Keratinocyte (primary cell): ENCODE measurements at regions not wholly inside any gene's neighbourhood (a gene's known extent, or its start where the extent isn't known, plus 50 kb on each side); places are given as distances from the start of the nearest gene placed in this dataset.

Source experiments
- DNase-seq: peaks from one replicate; pipeline ENCODE4 v3.0.0-alpha.2; 2011; ENCODE audit warnings: low read depth, missing footprints, low spot score
- FAIRE-seq: peaks from 2 replicates; lab custom pipeline; 2011; peaks lifted over from hg19 to GRCh38; lab: Jason Lieb, UNC
- H2AFZ ChIP-seq: 2 replicates; pipeline ENCODE4 v1.6.0; 2012; ENCODE audit warnings: low read length, control low read depth, inconsistent platforms; ENCODE audit not compliant: control insufficient read depth
- H3K27ac ChIP-seq: 2 replicates; pipeline ENCODE4 v1.5.1; 2011; ENCODE audit warnings: low read length; ENCODE audit not compliant: control insufficient read depth, insufficient read depth
- H3K27me3 ChIP-seq: 3 replicates; pipeline ENCODE4 v1.6.0; 2011; ENCODE audit warnings: low read length; ENCODE audit not compliant: control insufficient read depth, insufficient read depth; ENCODE audit errors: extremely low read depth
- H3K36me3 ChIP-seq, 2 experiments: 2 replicates in 1 of 2; 3 replicates in 1 of 2; pipeline ENCODE4 v1.5.1; 2011; ENCODE audit warnings: low read length in 2 of 2, mild to moderate bottlenecking in 1 of 2; ENCODE audit not compliant: control insufficient read depth in 2 of 2, insufficient read depth in 2 of 2; ENCODE audit errors: extremely low read depth in 1 of 2
- H3K4me1 ChIP-seq: 3 replicates; pipeline ENCODE4 v1.5.1; 2011; ENCODE audit warnings: low read length; ENCODE audit not compliant: control insufficient read depth, insufficient read depth; ENCODE audit errors: extremely low read depth
- H3K4me2 ChIP-seq: 3 replicates; pipeline ENCODE4 v1.6.0; 2011; ENCODE audit warnings: low read depth, low read length; ENCODE audit not compliant: control insufficient read depth, insufficient read depth; ENCODE audit errors: extremely low read depth
- H3K4me3 ChIP-seq, 3 experiments: fragments of 200-600 bp in 1 of 3; sonication (generic) in 1 of 3; 2 replicates in 2 of 3; 3 replicates in 1 of 3; pipeline ENCODE4 v1.5.1; 2011 to 2016; ENCODE audit warnings: low read length in 3 of 3, mild to moderate bottlenecking in 3 of 3, control low read depth in 2 of 3, inconsistent platforms in 1 of 3, low read depth in 1 of 3, mixed read lengths in 1 of 3, mixed run types in 1 of 3, moderate library complexity in 1 of 3; ENCODE audit not compliant: control insufficient read depth in 2 of 3, insufficient read depth in 2 of 3; ENCODE audit errors: extremely low read depth in 1 of 3
- H3K79me2 ChIP-seq: 2 replicates; pipeline ENCODE4 v1.6.0; 2012; ENCODE audit warnings: low read length; ENCODE audit not compliant: control insufficient read depth, insufficient read depth
- H3K9ac ChIP-seq: 3 replicates; pipeline ENCODE4 v1.6.0; 2011; ENCODE audit warnings: low read length; ENCODE audit not compliant: control insufficient read depth, insufficient read depth; ENCODE audit errors: extremely low read depth
- H3K9me1 ChIP-seq: 3 replicates; pipeline ENCODE4 v1.6.0; 2011; ENCODE audit warnings: low read length; ENCODE audit not compliant: control insufficient read depth, insufficient read depth; ENCODE audit errors: extremely low read depth
- H3K9me3 ChIP-seq: 2 replicates; pipeline ENCODE4 v1.5.1; 2012; ENCODE audit warnings: low read depth, low read length; ENCODE audit not compliant: control insufficient read depth
- H4K20me1 ChIP-seq: 3 replicates; pipeline ENCODE4 v1.6.0; 2011; ENCODE audit warnings: low read length; ENCODE audit not compliant: control insufficient read depth, insufficient read depth; ENCODE audit errors: extremely low read depth
- EZH2 ChIP-seq: IDR thresholded peaks from one replicate; pipeline ENCODE4 v1.6.1; 2012; ENCODE audit warnings: inconsistent platforms, mild to moderate bottlenecking, low read length, moderate library complexity
- dilution Hi-C: fragments of 300-500 bp; cut with MboI; formaldehyde crosslinking; loops from one replicate; pipeline ENCODE4 v1.7.0; 2020; ENCODE audit warnings: low sequenced_read_pairs; ENCODE audit not compliant: extremely low pct_ligation_motif_present
- TF ChIP-seq, protein P1 (sequence below), 3 experiments: IDR thresholded peaks in 1 of 3; conservative IDR thresholded peaks in 1 of 3; optimal IDR thresholded peaks in 1 of 3; 2 replicates in 2 of 3; 3 replicates in 1 of 3; pipeline versions ENCODE3 to v1.5.1; 2011; ENCODE audit warnings: low read length in 3 of 3, mild to moderate bottlenecking in 3 of 3, moderate library complexity in 2 of 3, control low read depth in 1 of 3, inconsistent platforms in 1 of 3; ENCODE audit not compliant: insufficient read depth in 2 of 3; ENCODE audit errors: extremely low read depth in 1 of 3

DNA sequence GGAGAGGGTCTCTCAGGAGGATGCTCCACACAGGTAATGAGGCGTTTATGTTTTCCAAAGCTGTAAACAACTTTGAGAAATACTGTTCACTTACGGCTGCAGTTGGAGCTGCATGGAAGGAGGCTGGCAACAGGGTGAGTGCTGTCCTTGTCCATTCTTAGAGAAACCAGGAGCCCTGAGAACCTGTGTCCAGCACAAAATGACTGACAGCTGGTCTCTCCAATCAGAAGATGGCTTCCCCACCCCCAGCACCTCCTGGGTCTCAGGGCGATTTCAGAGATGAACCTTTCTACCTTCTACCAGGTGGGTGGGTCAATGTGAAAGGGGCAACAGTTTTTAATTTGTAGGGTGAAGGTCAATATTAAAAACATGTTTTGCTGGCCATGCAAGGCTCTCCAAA lies 353.6 kb downstream of the NPHP4 start:
- dilution Hi-C loops, result no loop called here
- FAIRE-seq (no peak), DNase-seq (no peak)
- no peak overlapping the region for H3K4me2 ChIP-seq
- H3K9me1 ChIP-seq, result no peaks in the 10 kb centered on the region
- TF ChIP-seq EZH2, result no peak
- TF ChIP-seq, protein P1, sequence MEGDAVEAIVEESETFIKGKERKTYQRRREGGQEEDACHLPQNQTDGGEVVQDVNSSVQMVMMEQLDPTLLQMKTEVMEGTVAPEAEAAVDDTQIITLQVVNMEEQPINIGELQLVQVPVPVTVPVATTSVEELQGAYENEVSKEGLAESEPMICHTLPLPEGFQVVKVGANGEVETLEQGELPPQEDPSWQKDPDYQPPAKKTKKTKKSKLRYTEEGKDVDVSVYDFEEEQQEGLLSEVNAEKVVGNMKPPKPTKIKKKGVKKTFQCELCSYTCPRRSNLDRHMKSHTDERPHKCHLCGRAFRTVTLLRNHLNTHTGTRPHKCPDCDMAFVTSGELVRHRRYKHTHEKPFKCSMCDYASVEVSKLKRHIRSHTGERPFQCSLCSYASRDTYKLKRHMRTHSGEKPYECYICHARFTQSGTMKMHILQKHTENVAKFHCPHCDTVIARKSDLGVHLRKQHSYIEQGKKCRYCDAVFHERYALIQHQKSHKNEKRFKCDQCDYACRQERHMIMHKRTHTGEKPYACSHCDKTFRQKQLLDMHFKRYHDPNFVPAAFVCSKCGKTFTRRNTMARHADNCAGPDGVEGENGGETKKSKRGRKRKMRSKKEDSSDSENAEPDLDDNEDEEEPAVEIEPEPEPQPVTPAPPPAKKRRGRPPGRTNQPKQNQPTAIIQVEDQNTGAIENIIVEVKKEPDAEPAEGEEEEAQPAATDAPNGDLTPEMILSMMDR (optimal IDR thresholded peaks at IDR 0.05 in 1 of 3, IDR thresholded peaks at IDR 0.05 in 1 of 3, conservative IDR thresholded peaks at IDR 0.05 in 1 of 3; ENCODE audit: extremely low read depth in 1 of 3, insufficient read depth in 2 of 3, low read length in 3 of 3), result no peak
- no peak overlapping the region for H3K27ac ChIP-seq
- no peaks in the 10 kb centered on the region for H3K79me2 ChIP-seq
- H3K4me3 ChIP-seq, result no peak overlapping the region
- no peaks in the 10 kb centered on the region for H3K4me1 ChIP-seq
- H3K9ac ChIP-seq, result no peak overlapping the region
- no peaks in the 10 kb centered on the region for H3K27me3 ChIP-seq
- no peaks in the 10 kb centered on the region for H3K36me3 ChIP-seq
- no peaks in the 10 kb centered on the region for H4K20me1 ChIP-seq
- H2AFZ ChIP-seq, result no peak overlapping the region
- H3K9me3 ChIP-seq, result no peaks in the 10 kb centered on the region

DNA sequence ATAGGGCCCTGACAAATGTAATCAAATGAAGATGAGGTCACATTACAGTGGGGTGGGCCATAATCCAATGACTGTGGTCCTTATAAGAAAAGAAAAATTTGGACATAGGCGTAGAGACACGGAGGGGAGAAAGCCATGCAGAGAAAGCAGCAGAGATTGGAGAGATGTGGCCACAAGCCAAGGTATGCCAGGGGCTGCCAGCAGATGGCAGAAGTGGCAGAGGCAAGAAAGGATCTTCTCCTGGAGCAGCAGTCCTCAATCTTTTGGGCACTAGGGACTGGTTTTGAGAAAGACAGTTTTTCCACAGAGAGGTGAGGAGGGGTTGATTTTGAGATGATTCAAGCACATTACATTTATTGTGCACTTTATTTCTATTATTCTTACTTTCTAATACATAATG lies 355.1 kb downstream of the NPHP4 start:
- H3K9ac ChIP-seq, result no peak overlapping the region
- no peak overlapping the region for H2AFZ ChIP-seq
- TF ChIP-seq EZH2, result no peak
- TF ChIP-seq, protein P1 (optimal IDR thresholded peaks at IDR 0.05 in 1 of 3, IDR thresholded peaks at IDR 0.05 in 1 of 3, conservative IDR thresholded peaks at IDR 0.05 in 1 of 3; ENCODE audit: extremely low read depth in 1 of 3, insufficient read depth in 2 of 3, low read length in 3 of 3), result peak; percentile 81 to 92 (median 87)
- no peak overlapping the region for H3K27ac ChIP-seq
- no peak overlapping the region for H3K4me2 ChIP-seq
- FAIRE-seq, result peak; percentile 60
- H3K4me1 ChIP-seq, result no peaks in the 10 kb centered on the region
- DNase-seq, result no peak
- dilution Hi-C loops, result no loop called here
- no peaks in the 10 kb centered on the region for H4K20me1 ChIP-seq
- no peaks in the 10 kb centered on the region for H3K9me3 ChIP-seq
- H3K36me3 ChIP-seq, result no peaks in the 10 kb centered on the region
- H3K9me1 ChIP-seq, result no peaks in the 10 kb centered on the region
- H3K27me3 ChIP-seq, result no peaks in the 10 kb centered on the region
- H3K79me2 ChIP-seq, result no peaks in the 10 kb centered on the region
- H3K4me3 ChIP-seq, result no peak overlapping the region
